ENCODE measurements at regions not wholly inside any gene's neighbourhood (a gene's known extent, or its start where the extent isn't known, plus 50 kb on each side); places are given as distances from the start of the nearest gene placed in this dataset.

- Histone ChIP-seq H2AK5ac (ENCODE audit: low read depth, low read length) (no peak overlapping the region), H3K23ac (ENCODE audit: low read depth, low read length) (no peak overlapping the region), H3K9me1 (ENCODE audit: insufficient read depth, low read length) (no peaks in the 10 kb centered on the region), H3K27ac (ENCODE audit: insufficient read depth, low read length) (no peak overlapping the region), H3K56ac (ENCODE audit: extremely low read depth, insufficient read depth, low read length) (no peak overlapping the region), H2AFZ (replicated peaks; ENCODE audit: low read length, poor library complexity) (no peak overlapping the region), H2BK120ac (ENCODE audit: low read depth, low read length) (no peak overlapping the region), H3K14ac (replicated peaks; ENCODE audit: low read depth, low read length) (no peak overlapping the region), H3K9ac (ENCODE audit: low read depth, low read length) (no peak overlapping the region), H3K27me3 (ENCODE audit: control insufficient read depth, insufficient read depth, low read length) (no peaks in the 10 kb centered on the region), H3K4ac (ENCODE audit: low read depth, low read length) (no peak overlapping the region), H2AK9ac (replicated peaks; ENCODE audit: low read depth, low read length, poor library complexity) (no peak overlapping the region), H3K79me1 (ENCODE audit: low read depth in 1 of 2, low read length in 2 of 2) (no peaks in the 10 kb centered on the region), H3K4me2 (ENCODE audit: low read depth, low read length) (no peak overlapping the region), H4K91ac (ENCODE audit: insufficient read depth, low read depth, low read length) (no peak overlapping the region), H3K18ac (ENCODE audit: low read depth, low read length) (no peak overlapping the region), H2BK15ac (ENCODE audit: low read depth, low read length) (no peak overlapping the region), H3K9me3 (ENCODE audit: control insufficient read depth, insufficient read depth, low read length) (peaks cover 46% of the 10 kb centered on the region), H4K8ac (ENCODE audit: low read depth in 2 of 2, low read length in 2 of 2) (no peak overlapping the region), H2BK5ac (ENCODE audit: low read depth, low read length, poor library complexity, severe bottlenecking) (no peak overlapping the region), H4K20me1 (ENCODE audit: insufficient read depth, low read length) (no peaks in the 10 kb centered on the region), H3K36me3 (ENCODE audit: control insufficient read depth, insufficient read depth, low read length) (no peaks in the 10 kb centered on the region), H2BK20ac (ENCODE audit: low read depth, low read length) (no peak overlapping the region), H3K4me1 (ENCODE audit: control insufficient read depth, insufficient read depth, low read length) (no peaks in the 10 kb centered on the region), H3K4me3 (ENCODE audit: insufficient read depth, low read depth, low read length) (no peak overlapping the region), H4K5ac (ENCODE audit: low read depth, low read length) (no peak overlapping the region)
- in situ Hi-C loops (cut with MboI; ENCODE audit: low sequenced_read_pairs) (no loop called here), dilution Hi-C loops (cut with HindIII; ENCODE audit: low sequenced_read_pairs, unreplicated experiment) (no loop called here), intact Hi-C loops (cut with micrococcal nuclease) (no loop called here)
- CTCF ChIA-PET: no interaction called here
- DNase-seq: no peak
- no TSS peak for BruUV-seq (replicated peaks)
- no peak for ATAC-seq (ENCODE audit: low read depth)
- no peak for TF ChIP-seq MAFK (IDR thresholded peaks at IDR 0.05; ENCODE audit: low read depth, low read length)
- TF ChIP-seq FOS (IDR thresholded peaks at IDR 0.05; ENCODE audit: low read depth, low read length): no peak
- TF ChIP-seq RAD21 (IDR thresholded peaks at IDR 0.05; ENCODE audit: low read length): no peak
- no peak for TF ChIP-seq USF2 (IDR thresholded peaks at IDR 0.05; ENCODE audit: low read depth, low read length)
- no peak for TF ChIP-seq SMC3 (IDR thresholded peaks at IDR 0.05; ENCODE audit: low read depth, low read length)
- TF ChIP-seq CEBPB (IDR thresholded peaks at IDR 0.05; ENCODE audit: low read depth, low read length): no peak
- WGBS, 2 experiments (ENCODE audit: extremely low coverage in 2 of 2, insufficient read length in 1 of 2): 42% methylated on average over 5 of the region's 22 CpGs; no CpG with 5 or more reads in 1 of the 2 experiments
- POLR2A ChIA-PET (ENCODE audit: unreplicated experiment): no interaction called here
Observed at GRCh38 chr22:48718818-48719500, 1108.7 kb downstream of the BRD1 start.

Measured in IMR-90 (cell line).